Ovary (tissue), 7 donors: ENCODE measurements at regions not wholly inside any gene's neighbourhood (a gene's known extent, or its start where the extent isn't known, plus 50 kb on each side); places are given as distances from the start of the nearest gene placed in this dataset.

Experiments used
- DNase-seq, 5 donors: peaks; one replicate each; pipeline ENCODE4 v3.0.0-alpha.2; 2019 to 2020
- H3K27ac ChIP-seq, 2 donors: fragments of 200-600 bp; one replicate each; pipeline versions ENCODE4 v1.5.1 to v1.8.0; 2019 to 2022
- H3K27me3 ChIP-seq: fragments of 200-600 bp; one replicate; pipeline ENCODE4 v1.8.0; 2022
- H3K36me3 ChIP-seq: fragments of 200-600 bp; sonication (generic); one replicate; pipeline ENCODE4 v1.5.1; 2019
- H3K4me1 ChIP-seq: one replicate; pipeline ENCODE4 v1.8.1; 2013; ENCODE audit warnings: mild to moderate bottlenecking, moderate library complexity; ENCODE audit not compliant: insufficient read depth
- H3K4me3 ChIP-seq: fragments of 200-600 bp; sonication (generic); one replicate; pipeline ENCODE4 v1.5.1; 2017
- H3K9me3 ChIP-seq, 2 donors: fragments of 200-600 bp in 1 of 2; sonication (generic) in 1 of 2; one replicate each; pipeline versions ENCODE4 v1.5.1 to v1.8.1; 2013 to 2019; ENCODE audit warnings: mild to moderate bottlenecking in 1 of 2, moderate library complexity in 1 of 2
- CTCF ChIP-seq, 3 donors: fragments of 450-650 bp in 2 of 3; fragments of 200-600 bp in 1 of 3; IDR thresholded peaks; one replicate each; pipeline versions ENCODE4 v1.5.1 to v1.8.0; 2016 to 2022; ENCODE audit warnings: antibody characterized with exemption in 3 of 3, mild to moderate bottlenecking in 1 of 3
- EP300 ChIP-seq: sonication (generic); formaldehyde crosslinking; IDR thresholded peaks from one replicate; pipeline ENCODE4 v1.6.1; 2017; ENCODE audit warnings: antibody characterized with exemption
- POLR2A ChIP-seq: fragments of 450-650 bp; IDR thresholded peaks from one replicate; pipeline ENCODE4 v1.6.1; 2017; ENCODE audit warnings: antibody characterized with exemption, mild to moderate bottlenecking, moderate library complexity
- WGBS, 3 donors: extraction: QIAGEN DNeasy Blood & Tissue Kit in 1 of 3; methylation state at CpG; one replicate each; pipeline versions ENCODE4 v1.1.5 to v1.1.7; 2013 to 2017; 5-methylcytosine and 5-hydroxymethylcytosine counted together
- intact Hi-C, 4 donors: fragments of 100-400 bp; cut with DNase I; formaldehyde crosslinking; loops; one replicate each; pipeline versions ENCODE4 v1.11.0 to v1.15.1; 2022 to 2023
- donor health status: DM: no; HTN: no; CAD: no; lungs with moderate emphysema.
- donor health status: DM: no; HTN: no; CAD: no.
- donor health status: Bipolar disorder and iron deficiency.
- donor health status: DM: no; HTN: no; CAD: no.
- donor health status: DM: yes; HTN: yes; CAD: no.

GRCh38 chr4:132275583-132276121, 873.4 kb upstream of the PCDH10 start:
- H3K4me1 ChIP-seq, result no peaks in the 10 kb centered on the region
- no peak for DNase-seq
- TF ChIP-seq CTCF (IDR thresholded peaks at IDR 0.05) (no peak), EP300 (no peak), POLR2A (no peak)
- intact Hi-C loops, result no loop called here
- 35 to 74% (median 65%) methylated on average over 1 of the region's 1 CpG for WGBS, 3 donors
- H3K27ac ChIP-seq, result no peak overlapping the region
- no peaks in the 10 kb centered on the region for H3K36me3 ChIP-seq
- H3K9me3 ChIP-seq, result no peaks in the 10 kb centered on the region
- H3K27me3 ChIP-seq, result no peaks in the 10 kb centered on the region
- no peak overlapping the region for H3K4me3 ChIP-seq

- no peaks in the 10 kb centered on the region for H3K9me3 ChIP-seq
- no peak overlapping the region for H3K27ac ChIP-seq
- TF ChIP-seq POLR2A, result no peak
- TF ChIP-seq CTCF (IDR thresholded peaks at IDR 0.05), result no peak
- TF ChIP-seq EP300, result no peak
- no peaks in the 10 kb centered on the region for H3K36me3 ChIP-seq
- no peaks in the 10 kb centered on the region for H3K27me3 ChIP-seq
- peak in 1 of 5 donors; percentile 13 for DNase-seq
- WGBS, 3 donors, result 91 to 94% (median 91%) methylated on average over 4 of the region's 4 CpGs
- H3K4me3 ChIP-seq, result no peak overlapping the region
- intact Hi-C loops, result no loop called here
- no peaks in the 10 kb centered on the region for H3K4me1 ChIP-seq
These were observed 872.9 kb upstream of the PCDH10 start for GRCh38 chr4:132276185-132276584.

GRCh38 chr4:132276989-132277388, 872.1 kb upstream of the PCDH10 start:
- WGBS, 3 donors, result 80 to 89% (median 85%) methylated on average over 2 of the region's 2 CpGs
- intact Hi-C loops, result no loop called here

GRCh38 chr4:132281733-132282132, 867.4 kb upstream of the PCDH10 start:
- Histone ChIP-seq H3K27me3 (no peaks in the 10 kb centered on the region), H3K27ac (no peak overlapping the region), H3K4me1 (no peaks in the 10 kb centered on the region), H3K4me3 (no peak overlapping the region), H3K9me3 (no peaks in the 10 kb centered on the region), H3K36me3 (no peaks in the 10 kb centered on the region)
- TF ChIP-seq EP300, result no peak
- TF ChIP-seq CTCF (IDR thresholded peaks at IDR 0.05), result no peak
- no peak for TF ChIP-seq POLR2A
- intact Hi-C loops, result no loop called here
- no peak for DNase-seq
- 60 to 72% (median 60%) methylated on average over 4 of the region's 4 CpGs for WGBS, 3 donors

More at GRCh38 chr4:132276989-132277388, 872.1 kb upstream of the PCDH10 start:
- H3K4me1 ChIP-seq, result no peaks in the 10 kb centered on the region
- H3K9me3 ChIP-seq, result no peaks in the 10 kb centered on the region
- H3K27me3 ChIP-seq, result no peaks in the 10 kb centered on the region
- H3K27ac ChIP-seq, result no peak overlapping the region
- TF ChIP-seq EP300, result no peak
- no peak for TF ChIP-seq CTCF (IDR thresholded peaks at IDR 0.05)
- TF ChIP-seq POLR2A, result no peak
- H3K4me3 ChIP-seq, result no peak overlapping the region
- no peak for DNase-seq
- H3K36me3 ChIP-seq, result no peaks in the 10 kb centered on the region
